Adrenal gland (tissue), 5 donors: ENCODE measurements at regions not wholly inside any gene's neighbourhood (a gene's known extent, or its start where the extent isn't known, plus 50 kb on each side); places are given as distances from the start of the nearest gene placed in this dataset.
"Not testable (repeated sequence)": the region's sequence is repeated elsewhere in the genome, so short reads cannot be mapped to it uniquely, and the experiment has no call there.

Source experiments
- CTCF ChIP-seq, 6 experiments: fragments of 450-650 bp in 4 of 6; fragments of 200-600 bp in 2 of 6; sonication (generic) in 1 of 6; IDR thresholded peaks; 1 replicate in 5 of 6; 2 replicates in 1 of 6; pipeline versions ENCODE4 v1.5.1 to v1.8.0; 2016 to 2021; ENCODE audit warnings: antibody characterized with exemption in 6 of 6, mild to moderate bottlenecking in 2 of 6, moderate library complexity in 1 of 6
- POLR2A ChIP-seq, 2 donors: fragments of 450-650 bp; IDR thresholded peaks; one replicate each; pipeline ENCODE4 v1.6.1; 2017; ENCODE audit warnings: antibody characterized with exemption in 2 of 2, mild to moderate bottlenecking in 2 of 2, moderate library complexity in 1 of 2
- donor health status: DM: no; HTN: no; CAD: no.

GRCh38 chr2:78262089-78262488 lies 739.9 kb upstream of the LRRTM4 start:
- TF ChIP-seq CTCF, POLR2A (IDR thresholded peaks at IDR 0.05): not testable (repeated sequence)
